HepG2 (cell line): ENCODE measurements at regions not wholly inside any gene's neighbourhood (a gene's known extent, or its start where the extent isn't known, plus 50 kb on each side); places are given as distances from the start of the nearest gene placed in this dataset.

ENCODE experiments used
- ELF4 ChIP-seq: sonication (generic); formaldehyde crosslinking; IDR thresholded peaks from 2 replicates; pipeline ENCODE4 v1.5.0; 2020; ENCODE audit warnings: missing genetic modification reagents, mild to moderate bottlenecking, moderate library complexity, borderline replicate concordance
- FOSL2 ChIP-seq: sonication (generic); formaldehyde crosslinking; IDR thresholded peaks from 2 replicates; pipeline ENCODE4 v1.4.0; 2020; ENCODE audit warnings: missing genetic modification reagents
- GATA4 ChIP-seq: sonication (generic); IDR thresholded peaks from 2 replicates; pipeline ENCODE4 v1.6.1; 2016; ENCODE audit warnings: antibody characterized with exemption, low read depth, borderline replicate concordance
- GPN1 ChIP-seq: sonication (generic); formaldehyde crosslinking; IDR thresholded peaks from 2 replicates; pipeline ENCODE4 v1.5.1; 2020; ENCODE audit warnings: missing genetic modification reagents, borderline replicate concordance
- HES4 ChIP-seq: sonication (generic); formaldehyde crosslinking; IDR thresholded peaks from 2 replicates; pipeline ENCODE4 v1.9.0; 2021; ENCODE audit warnings: mild to moderate bottlenecking, missing genetic modification reagents, borderline replicate concordance
- HNRNPH1 ChIP-seq: fragments of 200-400 bp; formaldehyde crosslinking; optimal IDR thresholded peaks from 2 replicates; pipeline ENCODE3; 2017; ENCODE audit warnings: mild to moderate bottlenecking, low read depth, low read length
- HNRNPLL ChIP-seq: fragments of 200-400 bp; formaldehyde crosslinking; IDR thresholded peaks from 2 replicates; pipeline ENCODE4 v1.6.1; 2017; ENCODE audit warnings: mild to moderate bottlenecking, low read depth, low read length; ENCODE audit not compliant: poor library complexity, severe bottlenecking
- KLF13 ChIP-seq: sonication (generic); formaldehyde crosslinking; IDR thresholded peaks from 2 replicates; pipeline ENCODE4 v1.4.0; 2020; ENCODE audit warnings: mild to moderate bottlenecking, missing genetic modification reagents
- PHB2 ChIP-seq: fragments of 450-650 bp; IDR thresholded peaks from 2 replicates; pipeline ENCODE4 v1.6.1; 2018; ENCODE audit not compliant: partially characterized antibody
- SP2 ChIP-seq: sonication (generic); formaldehyde crosslinking; IDR thresholded peaks from 2 replicates; pipeline ENCODE4 v1.5.1; 2020; ENCODE audit warnings: mild to moderate bottlenecking, missing genetic modification reagents
- TAF1 ChIP-seq: sonication (generic); formaldehyde crosslinking; IDR thresholded peaks from 2 replicates; pipeline ENCODE4 v1.4.0; 2020; ENCODE audit warnings: missing genetic modification reagents
- ZBED4 ChIP-seq: sonication (generic); formaldehyde crosslinking; IDR thresholded peaks from 2 replicates; pipeline ENCODE4 v1.4.0; 2020; ENCODE audit warnings: missing genetic modification reagents, borderline replicate concordance
- ZNF253 ChIP-seq: sonication (generic); formaldehyde crosslinking; IDR thresholded peaks from 2 replicates; pipeline ENCODE4 v1.8.0; 2022; ENCODE audit warnings: mild to moderate bottlenecking, missing genetic modification reagents, borderline replicate concordance
- ZNF274 ChIP-seq: sonication (generic); formaldehyde crosslinking; IDR thresholded peaks from 2 replicates; pipeline ENCODE4 v1.5.1; 2020; ENCODE audit warnings: mild to moderate bottlenecking, missing genetic modification reagents
- ZNF343 ChIP-seq: sonication (generic); formaldehyde crosslinking; IDR thresholded peaks from 2 replicates; pipeline ENCODE4 v1.4.0; 2020; ENCODE audit warnings: mild to moderate bottlenecking, missing genetic modification reagents
- ZNF607 ChIP-seq: sonication (generic); formaldehyde crosslinking; IDR thresholded peaks from 2 replicates; pipeline ENCODE4 v1.5.1; 2020; ENCODE audit warnings: missing genetic modification reagents, mild to moderate bottlenecking, borderline replicate concordance
- ZSCAN30 ChIP-seq: sonication (generic); formaldehyde crosslinking; IDR thresholded peaks from 2 replicates; pipeline ENCODE4 v1.5.0; 2020; ENCODE audit warnings: mild to moderate bottlenecking, missing genetic modification reagents
- TF ChIP-seq, protein P1 (sequence below): sonication (generic); formaldehyde crosslinking; IDR thresholded peaks from 2 replicates; pipeline ENCODE4 v1.8.1; 2023; ENCODE audit warnings: mild to moderate bottlenecking, moderate library complexity, missing genetic modification reagents

GRCh38 chr9:129343424-129344375, 165.6 kb upstream of the IER5L start (continued):
- peak; percentile 99 for TF ChIP-seq ZBED4 (CRISPR knock-in tag)
- peak; percentile 90; the same call in 1 of the 2 replicates for TF ChIP-seq ZNF253 (CRISPR knock-in tag)
- peak; percentile 93 for TF ChIP-seq ZNF274 (CRISPR knock-in tag)
- TF ChIP-seq KLF13 (CRISPR knock-in tag) = 0 out of 2 replicates have a peak, but pooled peaks have one; percentile 61
- TF ChIP-seq PHB2 = no peak
- peak; percentile 49 for TF ChIP-seq HNRNPLL
- TF ChIP-seq ZSCAN30 (CRISPR knock-in tag) = no peak
- TF ChIP-seq ZNF343 = peak; percentile 96
- TF ChIP-seq SP2 (CRISPR knock-in tag) = 0 out of 2 replicates have a peak, but pooled peaks have one; percentile 24
- no peak for TF ChIP-seq GPN1
- TF ChIP-seq HES4 (CRISPR knock-in tag) = no peak
- TF ChIP-seq, protein P1, sequence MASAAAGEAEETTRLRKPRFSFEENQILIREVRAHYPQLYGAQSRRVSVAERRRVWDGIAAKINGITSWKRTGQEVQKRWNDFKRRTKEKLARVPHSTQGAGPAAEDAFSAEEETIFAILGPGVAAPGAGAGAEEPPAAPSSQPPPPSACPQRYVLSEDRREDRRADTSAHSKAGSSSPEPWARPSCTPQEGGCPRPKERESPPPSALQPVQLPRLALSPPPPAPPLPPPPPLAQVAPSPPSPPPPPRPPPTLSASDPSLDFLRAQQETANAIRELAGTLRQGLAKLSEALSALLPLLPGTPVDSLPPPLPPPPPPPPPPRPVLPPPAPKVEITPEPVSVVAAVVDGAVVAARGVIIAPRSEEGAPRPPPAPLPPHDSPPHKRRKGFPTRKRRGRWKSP (CRISPR knock-in tag) = peak; percentile 73; the same call in 1 of the 2 replicates
- TF ChIP-seq TAF1 (CRISPR knock-in tag) = peak; percentile 78; the same call in 1 of the 2 replicates
- TF ChIP-seq FOSL2 = peak; percentile 92
- peak; percentile 41; the same call in 1 of the 2 replicates for TF ChIP-seq ZNF607
- TF ChIP-seq ELF4 (CRISPR knock-in tag) = peak; percentile 92
- TF ChIP-seq HNRNPH1 = no peak
- peak; percentile 86; the same call in 1 of the 2 replicates for TF ChIP-seq GATA4
